H1 (cell line): ENCODE measurements at regions not wholly inside any gene's neighbourhood (a gene's known extent, or its start where the extent isn't known, plus 50 kb on each side); places are given as distances from the start of the nearest gene placed in this dataset.

Source experiments
- BRCA1 ChIP-seq: IDR thresholded peaks from 2 replicates; pipeline ENCODE4 v1.6.1; 2012; ENCODE audit warnings: low read depth, low read length, improper control_type of control experiment
- CBX5 ChIP-seq: fragments of 300-800, 300-1000 bp; sonication (generic); IDR thresholded peaks from 2 replicates; pipeline ENCODE4 v1.7.1; 2016; ENCODE audit warnings: antibody characterized with exemption, low read length, low read depth
- CTCF ChIP-seq, 3 experiments: IDR thresholded peaks; 1 replicate in 2 of 3; 2 replicates in 1 of 3; pipeline versions ENCODE4 v1.5.1 to v1.6.1; 2011; ENCODE audit warnings: low read length in 3 of 3, mild to moderate bottlenecking in 3 of 3, inconsistent platforms in 2 of 3, low read depth in 1 of 3, moderate library complexity in 1 of 3; ENCODE audit not compliant: insufficient read depth in 1 of 3; ENCODE audit errors: control extremely low read depth in 1 of 3
- EGR1 ChIP-seq: IDR thresholded peaks from 2 replicates; pipeline ENCODE4 v1.6.1; 2011; ENCODE audit warnings: low read depth, low read length, borderline replicate concordance
- EP300 ChIP-seq, 2 experiments: IDR thresholded peaks; 1 replicate in 1 of 2; 2 replicates in 1 of 2; pipeline ENCODE4 v1.6.1; 2011 to 2012; ENCODE audit warnings: low read depth in 2 of 2, low read length in 2 of 2, mild to moderate bottlenecking in 2 of 2, borderline replicate concordance in 1 of 2, inconsistent platforms in 1 of 2, moderate library complexity in 1 of 2
- EZH2 ChIP-seq: fragments of 200-600 bp; sonication (generic); IDR thresholded peaks from 2 replicates; pipeline ENCODE4 v1.7.1; 2012; ENCODE audit warnings: low read depth, mild to moderate bottlenecking, moderate library complexity, low read length, inconsistent platforms; ENCODE audit not compliant: severe bottlenecking
- JUND ChIP-seq: IDR thresholded peaks from 2 replicates; pipeline ENCODE4 v1.6.1; 2011; ENCODE audit warnings: mild to moderate bottlenecking, improper control_type of control experiment, low read length
- MAFK ChIP-seq: IDR thresholded peaks from 2 replicates; pipeline ENCODE4 v1.6.1; 2012; ENCODE audit warnings: low read depth, mild to moderate bottlenecking, improper control_type of control experiment, low read length
- NRF1 ChIP-seq: IDR thresholded peaks from 2 replicates; pipeline ENCODE4 v1.6.1; 2011; ENCODE audit warnings: mild to moderate bottlenecking, low read depth, low read length, improper control_type of control experiment
- RFX5 ChIP-seq: IDR thresholded peaks from 2 replicates; pipeline ENCODE4 v1.6.1; 2011; ENCODE audit warnings: low read depth, low read length, improper control_type of control experiment, borderline replicate concordance
- SP2 ChIP-seq: IDR thresholded peaks from 2 replicates; pipeline ENCODE4 v1.6.1; 2012; ENCODE audit warnings: mild to moderate bottlenecking, low read length, inconsistent platforms
- TAF1 ChIP-seq: IDR thresholded peaks from 2 replicates; pipeline ENCODE4 v1.6.1; 2011; ENCODE audit warnings: mild to moderate bottlenecking, low read depth, low read length

DNA sequence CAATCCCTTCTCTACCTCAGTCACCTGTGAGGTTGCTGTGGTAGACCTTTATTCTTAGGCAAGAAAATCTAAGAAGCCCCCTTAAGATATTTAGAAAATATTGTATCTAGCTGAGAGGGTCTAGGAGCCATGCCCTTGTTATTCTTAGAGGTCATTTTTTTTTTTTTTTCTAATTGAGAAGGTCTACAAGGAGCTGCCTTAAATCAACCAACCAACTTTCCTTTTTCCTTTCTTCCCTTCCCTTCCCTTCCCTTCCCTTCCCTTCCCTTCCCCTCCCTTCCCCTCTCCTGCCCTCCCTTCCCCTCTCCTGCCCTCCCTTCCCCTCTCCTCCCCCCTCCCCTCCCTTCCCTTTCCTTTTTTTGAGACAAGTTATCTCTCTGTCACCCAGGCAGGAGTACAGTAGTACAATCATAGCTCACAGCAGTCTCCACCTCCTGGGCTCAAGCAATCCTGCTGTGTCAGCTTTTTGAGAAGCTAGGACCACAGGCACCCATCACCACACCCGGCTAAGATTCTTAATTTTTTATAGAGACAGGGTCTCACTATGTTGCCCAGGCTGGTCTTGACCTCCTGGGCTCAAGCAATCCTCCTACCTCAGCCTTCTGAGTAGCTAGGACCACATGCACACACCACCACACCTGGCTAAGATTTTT is 668.4 kb upstream of the FBXO33 start:
- no peak for TF ChIP-seq NRF1
- TF ChIP-seq CBX5, result no peak
- TF ChIP-seq RFX5, result no peak
- no peak for TF ChIP-seq EZH2
- TF ChIP-seq EP300 (IDR thresholded peaks at IDR 0.05; ENCODE audit: borderline replicate concordance in 1 of 2, low read depth in 2 of 2, low read length in 2 of 2), result no peak
- no peak for TF ChIP-seq CTCF (IDR thresholded peaks at IDR 0.05; ENCODE audit: control extremely low read depth in 1 of 3, insufficient read depth in 1 of 3, low read depth in 1 of 3, low read length in 3 of 3)
- no peak for TF ChIP-seq TAF1
- no peak for TF ChIP-seq BRCA1
- no peak for TF ChIP-seq SP2
- no peak for TF ChIP-seq MAFK
- TF ChIP-seq JUND, result no peak
- no peak for TF ChIP-seq EGR1
